SIG-M5 treated with dmso at 0.1 percent for 504 hours (cell line): ENCODE measurements at regions not wholly inside any gene's neighbourhood (a gene's known extent, or its start where the extent isn't known, plus 50 kb on each side); places are given as distances from the start of the nearest gene placed in this dataset.
A peak's percentile ranks its signal among the peaks of the same experiment; 100 is the strongest.
"Not testable (repeated sequence)": the region's sequence is repeated elsewhere in the genome, so short reads cannot be mapped to it uniquely, and the experiment has no call there.

Experiments
- DNase-seq: peaks from one replicate; lab custom pipeline; 2025; ENCODE audit not compliant: unreplicated experiment; lab: John Stamatoyannopoulos, UW

DNA sequence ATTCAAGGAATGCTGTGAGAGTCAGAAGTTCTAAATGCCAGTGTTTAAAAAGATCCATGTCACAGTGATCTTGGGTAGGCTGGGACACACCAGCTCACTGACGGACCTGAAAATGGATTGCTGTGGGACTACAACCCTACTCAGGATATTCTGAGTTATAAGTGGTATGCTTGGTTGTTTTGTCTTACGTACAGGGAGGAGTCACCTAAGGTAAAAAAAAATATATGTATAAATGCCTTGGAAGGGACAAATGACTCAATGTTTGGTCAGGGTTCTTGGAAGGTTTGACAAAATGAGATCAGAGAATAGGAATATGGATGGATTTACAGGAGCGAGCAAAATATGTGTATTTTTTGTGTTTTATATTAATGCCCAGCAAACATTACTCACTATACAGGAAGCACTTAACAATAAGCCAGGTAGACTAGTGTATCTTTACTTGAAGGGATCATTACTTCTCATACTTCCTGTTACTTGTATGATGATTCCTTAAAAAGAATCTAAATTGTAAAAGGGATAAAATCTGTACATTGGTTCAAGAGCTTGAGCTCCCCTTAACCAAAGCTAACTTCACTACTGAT is 767.3 kb downstream of the GBE1 start:
- no peak for DNase-seq

DNA sequence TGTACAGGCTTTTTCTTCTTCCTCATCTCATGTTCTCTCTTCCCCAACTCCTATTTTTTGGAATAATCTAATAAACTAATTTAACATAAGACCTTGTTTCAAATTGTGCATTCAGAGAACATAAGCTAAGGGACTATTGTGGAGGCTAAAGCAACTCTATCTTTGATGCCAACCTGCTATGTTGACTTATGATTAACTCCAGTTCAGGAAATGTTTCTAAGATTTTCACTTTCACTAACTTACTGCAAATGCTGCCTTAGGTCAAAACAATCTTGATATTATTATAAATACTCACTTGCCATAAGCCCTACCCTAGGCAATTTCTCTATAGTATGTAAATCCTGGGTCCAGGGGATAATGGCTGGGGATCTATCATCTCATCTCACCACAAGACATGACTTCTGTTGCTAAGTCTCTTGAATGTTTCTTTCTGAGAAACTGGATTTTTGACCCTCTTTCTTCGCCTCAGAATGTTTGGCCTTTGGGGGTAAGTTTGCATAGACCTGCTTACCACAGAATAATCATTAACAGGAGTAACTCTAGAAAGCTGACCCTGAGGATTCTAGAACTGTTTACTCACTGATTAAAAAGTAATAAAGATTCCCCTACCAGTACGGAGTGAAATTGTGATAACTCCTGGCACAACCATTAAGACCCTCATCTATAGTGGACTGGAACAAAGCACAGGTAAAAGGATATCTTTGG is 768.1 kb downstream of the GBE1 start:
- DNase-seq: no peak

DNA sequence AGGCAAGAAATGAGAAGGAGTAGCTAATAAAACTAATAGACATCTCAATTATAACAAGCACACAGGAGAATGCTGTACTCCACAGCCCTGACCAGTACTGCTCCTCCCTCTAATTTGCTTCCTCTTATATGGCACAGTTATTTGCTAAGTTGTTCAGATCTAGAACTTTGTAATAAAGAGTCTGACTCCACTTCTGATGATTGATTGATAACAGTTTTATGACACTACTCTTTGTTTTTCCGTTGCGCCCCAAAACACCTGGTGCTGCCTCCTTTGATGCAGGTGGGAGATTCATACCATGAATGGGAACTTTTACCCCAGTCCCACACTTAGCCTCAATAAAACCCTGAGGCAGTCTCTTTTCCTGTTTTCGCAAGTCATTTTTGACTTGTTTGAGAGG is 777.7 kb downstream of the GBE1 start:
- DNase-seq: no peak

DNA sequence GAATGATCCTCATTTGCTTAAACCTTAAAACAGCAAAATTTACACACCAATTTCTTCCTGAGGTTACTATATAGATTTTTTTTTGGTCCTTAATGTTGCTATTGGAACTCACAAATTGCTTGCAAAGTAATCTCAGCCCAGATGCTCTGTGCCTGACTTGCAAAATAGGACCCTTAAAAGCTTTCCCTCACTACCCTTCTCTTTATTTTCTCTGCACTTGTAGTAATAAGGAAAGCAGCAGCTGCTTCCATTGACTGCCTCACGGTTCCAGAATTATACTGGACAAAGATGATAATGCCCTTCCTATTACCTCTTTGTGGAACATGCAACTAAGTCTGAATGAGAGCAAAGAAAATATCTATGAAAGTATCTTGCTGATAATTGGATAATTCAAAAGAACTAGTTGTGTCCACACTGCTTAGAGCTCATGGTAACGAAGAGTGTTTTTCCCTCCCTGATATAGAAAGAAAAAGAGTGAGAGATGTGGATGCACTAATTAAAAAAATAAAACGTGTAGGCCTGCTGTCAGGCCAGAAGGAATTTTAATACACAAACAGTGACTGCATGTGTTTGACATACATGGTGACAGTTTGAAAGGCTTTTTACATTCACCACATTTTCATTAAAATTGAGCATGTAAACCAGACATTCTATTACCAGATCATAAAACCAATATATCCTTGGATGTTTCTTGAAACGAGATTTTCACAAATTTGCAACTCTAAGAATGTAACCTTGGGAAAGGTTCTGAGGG is 783.1 kb downstream of the GBE1 start:
- no peak for DNase-seq

DNA sequence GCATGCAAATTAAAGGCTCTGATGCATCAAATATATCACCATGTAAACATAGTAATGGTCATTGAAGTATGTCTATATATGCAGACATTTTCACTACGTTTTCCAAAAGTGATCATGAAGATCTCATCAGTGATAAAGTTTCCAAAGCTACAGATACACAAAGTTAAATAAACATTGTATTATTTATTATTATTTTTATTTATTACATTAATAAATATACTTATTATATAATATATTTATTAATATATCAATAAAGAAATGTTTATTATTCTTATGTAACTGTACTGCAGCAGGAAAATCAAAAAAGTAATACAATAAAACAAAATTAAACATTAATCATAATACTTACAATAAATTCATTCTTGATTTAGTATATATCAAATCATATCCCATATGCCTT is 791.2 kb downstream of the GBE1 start:
- DNase-seq: no peak

DNA sequence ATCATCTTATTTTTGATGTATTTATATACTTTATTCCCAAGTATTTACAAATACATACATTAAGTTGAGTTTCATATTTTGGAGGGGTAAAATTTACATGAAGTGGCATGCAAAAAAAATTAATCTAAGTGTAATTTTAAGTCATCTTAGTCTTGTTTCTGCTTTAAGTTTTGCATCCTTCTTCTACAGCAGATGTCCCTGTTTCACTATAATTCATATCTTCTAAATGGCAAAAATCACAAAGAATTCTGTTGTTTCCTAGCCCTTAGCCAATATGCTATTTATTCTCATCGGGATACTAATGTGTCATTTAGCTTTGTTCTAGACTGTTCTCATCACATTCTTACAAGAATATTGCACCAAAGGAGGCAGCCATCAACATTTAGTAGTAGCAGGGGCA is 831.9 kb downstream of the GBE1 start:
- DNase-seq: no peak

DNA sequence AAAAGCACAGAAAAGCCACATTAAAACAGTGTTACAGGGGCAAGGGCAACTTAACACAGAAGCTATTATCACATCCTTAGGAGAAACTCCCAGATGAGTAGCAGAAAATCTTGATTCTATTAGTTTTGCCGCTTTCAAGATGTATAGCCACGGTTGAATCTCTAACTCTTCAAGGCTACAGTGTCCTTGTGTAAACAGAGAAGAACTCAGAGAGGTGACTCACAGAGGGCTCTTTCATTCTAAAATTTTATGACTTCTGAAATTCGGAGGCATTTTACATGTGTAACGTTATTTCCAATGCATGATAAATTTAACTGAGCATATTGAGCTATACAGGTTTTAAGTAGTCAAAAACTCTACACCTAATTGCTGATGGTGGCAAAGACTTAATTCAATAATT is 846.6 kb downstream of the GBE1 start:
- DNase-seq: no peak

DNA sequence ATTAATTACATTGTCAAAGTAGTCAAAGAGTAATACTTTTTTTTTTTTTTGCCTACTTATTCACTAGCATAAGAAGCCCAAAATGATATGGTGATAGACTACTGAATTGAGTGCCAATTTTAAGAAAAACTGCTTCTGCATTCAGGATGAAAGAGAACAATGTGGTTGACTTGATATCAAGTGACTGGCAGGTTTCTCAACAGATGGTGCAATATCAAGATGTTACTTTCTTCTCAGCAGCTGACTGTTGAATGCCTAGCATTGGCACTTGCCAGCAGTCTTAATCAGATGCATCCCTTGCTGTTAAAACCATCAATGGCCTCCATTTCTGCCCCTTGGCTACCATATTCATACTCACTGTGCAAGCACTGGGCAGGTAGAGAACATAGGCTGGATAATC is 863.2 kb downstream of the GBE1 start:
- no peak for DNase-seq

DNA sequence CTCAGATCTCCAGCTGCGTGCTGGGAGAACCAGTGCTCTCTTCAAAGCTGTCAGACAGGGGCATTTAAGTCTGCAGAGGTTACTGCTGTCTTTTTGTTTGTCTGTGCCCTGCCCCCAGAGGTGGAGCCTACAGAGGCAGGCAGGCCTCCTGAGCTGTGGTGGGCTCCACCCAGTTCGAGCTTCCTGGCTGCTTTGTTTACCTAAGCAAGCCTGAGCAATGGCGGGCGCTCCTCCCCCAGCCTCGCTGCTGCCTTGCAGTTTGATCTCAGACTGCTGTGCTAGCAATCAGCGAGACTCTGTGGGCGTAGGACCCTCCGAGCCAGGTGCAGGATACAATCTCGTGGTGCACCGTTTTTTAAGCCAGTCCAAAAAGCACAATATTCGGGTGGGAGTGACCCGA is 864.4 kb downstream of the GBE1 start:
- not testable (repeated sequence) for DNase-seq

DNA sequence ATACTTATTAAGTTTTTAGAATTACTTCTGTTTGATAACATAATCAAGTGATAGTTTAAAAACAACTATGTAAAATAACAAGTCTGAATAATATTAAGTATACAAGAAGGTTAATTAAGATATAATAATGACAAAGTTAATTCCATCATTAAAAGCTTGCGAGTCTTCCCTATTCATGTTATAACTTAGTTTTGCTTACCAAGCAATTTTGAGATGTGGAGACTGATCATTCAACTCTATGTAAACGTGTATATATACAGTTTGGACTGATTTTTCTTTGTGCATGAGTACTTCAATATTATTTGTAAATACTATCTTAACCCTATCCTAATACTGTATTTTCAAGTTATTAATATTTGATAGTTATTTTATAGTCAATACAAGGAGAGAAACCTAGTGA is 870.9 kb downstream of the GBE1 start:
- DNase-seq: no peak

DNA sequence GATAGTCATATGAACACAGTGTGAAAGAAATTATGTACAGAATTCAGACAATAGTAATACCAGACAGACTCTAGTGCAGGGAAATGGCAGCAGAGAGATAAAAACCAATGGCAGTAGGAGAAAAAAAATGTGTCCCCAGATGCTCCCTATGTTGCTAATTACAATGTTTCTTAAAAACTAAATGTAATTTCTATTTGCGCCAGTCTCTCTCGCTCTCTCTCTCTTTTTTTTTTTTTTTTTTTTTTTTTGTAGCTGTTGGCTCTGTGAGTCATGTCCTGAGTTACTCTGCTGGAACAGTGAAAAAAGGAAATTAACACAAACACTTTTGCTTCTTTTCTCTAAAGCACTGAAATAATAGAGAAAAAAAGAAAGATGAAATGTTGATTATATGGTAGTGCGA is 871.9 kb downstream of the GBE1 start:
- DNase-seq: no peak

DNA sequence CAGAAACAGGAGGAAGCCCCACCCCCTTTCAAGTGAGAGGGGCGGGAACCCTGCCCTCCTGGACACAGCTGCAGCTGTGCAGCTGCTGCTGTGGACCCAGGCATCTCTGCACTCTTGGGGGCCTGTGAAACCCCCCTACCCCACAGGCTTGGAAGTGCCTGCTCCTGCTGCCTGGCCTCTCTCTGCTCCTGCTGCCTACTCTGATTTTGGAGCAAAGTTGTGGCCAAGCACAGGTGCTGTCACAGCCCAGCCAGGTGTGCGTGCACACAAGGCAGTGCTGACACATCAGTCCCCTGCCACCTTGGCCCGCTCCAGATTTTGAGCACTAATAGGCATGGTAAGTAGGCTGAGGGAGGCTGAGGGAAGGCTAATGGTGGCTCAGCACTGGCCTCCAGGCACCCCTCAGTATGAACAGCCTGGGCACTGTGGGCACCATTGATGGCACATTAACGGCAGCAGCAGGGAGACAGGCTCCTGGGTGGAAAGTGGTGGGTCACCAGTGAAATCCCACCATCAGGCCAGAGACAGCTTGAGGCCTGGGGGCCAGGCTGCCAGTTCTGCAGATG is 890.9 kb downstream of the GBE1 start:
- no peak for DNase-seq

DNA sequence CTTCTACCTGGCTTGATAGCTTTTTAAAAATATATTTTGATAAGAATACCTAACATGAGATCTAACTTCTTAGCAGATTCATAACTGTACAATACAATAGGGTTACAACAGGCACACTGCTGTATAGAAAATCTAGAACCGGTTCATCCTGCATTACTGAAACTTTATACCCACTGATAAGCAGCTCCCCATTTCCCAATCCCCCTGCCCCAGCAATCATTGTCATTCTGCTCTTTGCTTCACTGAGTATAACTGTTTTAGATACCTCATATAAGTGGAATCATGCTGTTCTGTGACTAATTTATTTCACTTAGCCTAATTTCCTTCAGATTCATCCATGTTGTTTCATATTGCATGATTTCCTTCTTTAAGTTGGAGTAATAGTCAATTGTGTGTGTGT is 906.0 kb downstream of the GBE1 start:
- no peak for DNase-seq

DNA sequence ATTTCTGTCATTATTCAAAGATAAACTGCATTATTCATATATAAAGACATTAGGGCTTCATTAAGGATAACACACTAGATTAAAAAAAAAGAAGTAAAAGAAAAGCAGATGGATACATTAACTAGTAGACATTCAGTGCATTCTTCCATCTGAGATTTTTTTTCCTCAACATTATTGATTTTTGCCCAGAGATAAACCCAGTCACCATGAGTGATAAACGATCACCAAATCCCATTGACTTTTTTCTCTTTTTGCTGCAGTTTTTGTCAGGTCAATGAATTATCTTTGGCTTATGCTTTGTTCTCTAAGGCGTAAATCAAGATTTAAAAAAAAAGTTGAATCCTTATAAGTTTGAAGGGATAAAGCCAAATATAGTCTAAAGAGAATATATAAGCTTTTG is 925.0 kb downstream of the GBE1 start:
- no peak for DNase-seq

DNA sequence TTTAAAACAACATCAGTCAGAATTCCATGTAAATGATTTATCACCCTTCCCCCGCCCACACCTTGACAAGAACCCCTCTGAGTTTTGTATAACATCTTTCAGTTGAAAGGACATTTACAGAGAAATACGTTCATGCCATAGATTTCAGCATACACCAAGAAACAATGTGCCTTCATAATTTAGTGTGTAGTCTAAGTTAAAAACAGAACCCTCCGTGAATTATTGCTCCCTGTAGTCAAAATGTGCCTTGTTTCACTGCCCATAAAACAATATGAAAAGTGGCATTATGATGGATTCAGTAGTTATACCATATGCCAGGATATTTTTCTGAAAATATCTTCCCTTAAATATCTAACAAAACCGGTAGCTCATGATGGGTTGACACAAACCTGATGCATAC is 953.9 kb downstream of the GBE1 start:
- no peak for DNase-seq

DNA sequence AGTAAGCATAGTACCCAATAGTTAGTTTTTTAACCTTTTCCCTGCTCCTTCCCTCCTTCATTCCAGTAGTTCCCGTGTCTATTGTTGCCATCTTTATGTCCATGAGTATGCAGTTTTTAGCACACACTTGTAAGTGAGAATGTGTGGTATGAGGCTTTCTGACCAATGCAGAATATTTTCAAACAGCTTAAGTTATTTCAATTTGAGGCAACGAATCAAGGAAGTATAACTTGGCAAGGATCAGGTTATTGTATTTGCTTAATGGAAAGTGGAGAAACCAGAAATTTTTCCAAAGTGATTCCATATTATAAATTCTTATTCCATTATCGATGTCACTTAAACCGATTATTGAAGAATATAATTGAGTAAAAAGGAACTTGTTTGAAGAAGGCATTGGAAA is 954.8 kb downstream of the GBE1 start:
- no peak for DNase-seq

DNA sequence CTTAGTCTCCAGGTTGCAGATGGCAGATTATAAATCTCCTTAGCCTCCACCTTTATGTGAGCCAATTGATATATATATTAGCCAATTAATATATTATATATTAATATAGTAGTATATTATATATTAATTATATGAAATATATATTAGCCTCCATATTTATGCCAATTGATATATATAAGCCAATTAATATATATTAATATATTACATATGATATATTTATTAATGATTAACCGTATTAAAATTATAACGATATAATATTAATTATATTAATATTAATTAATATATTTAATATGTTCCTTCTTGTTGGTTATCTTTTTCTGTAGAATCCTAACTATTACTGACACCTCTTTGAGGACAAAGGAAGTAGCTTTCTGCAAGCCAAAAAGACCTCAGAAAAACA is 972.5 kb downstream of the GBE1 start:
- DNase-seq: no peak

DNA sequence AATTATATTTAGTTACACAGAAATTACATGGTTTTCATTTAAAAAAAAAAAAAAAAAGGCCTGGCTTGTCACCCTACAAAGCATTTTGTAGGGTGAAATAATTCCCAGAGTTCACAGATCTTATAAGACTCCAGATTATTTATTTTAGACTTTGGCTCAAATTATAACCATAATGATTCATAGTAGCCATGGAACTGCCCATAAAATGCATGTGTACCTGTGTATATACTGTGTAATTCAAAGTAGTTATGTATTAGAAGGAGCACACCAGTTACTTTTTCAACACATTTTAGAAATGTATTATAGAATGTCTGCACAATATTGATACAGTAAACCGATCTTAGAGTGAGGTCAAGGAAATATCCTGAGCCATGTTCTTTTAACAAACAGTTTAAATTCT is 975.6 kb downstream of the GBE1 start:
- DNase-seq: no peak

DNA sequence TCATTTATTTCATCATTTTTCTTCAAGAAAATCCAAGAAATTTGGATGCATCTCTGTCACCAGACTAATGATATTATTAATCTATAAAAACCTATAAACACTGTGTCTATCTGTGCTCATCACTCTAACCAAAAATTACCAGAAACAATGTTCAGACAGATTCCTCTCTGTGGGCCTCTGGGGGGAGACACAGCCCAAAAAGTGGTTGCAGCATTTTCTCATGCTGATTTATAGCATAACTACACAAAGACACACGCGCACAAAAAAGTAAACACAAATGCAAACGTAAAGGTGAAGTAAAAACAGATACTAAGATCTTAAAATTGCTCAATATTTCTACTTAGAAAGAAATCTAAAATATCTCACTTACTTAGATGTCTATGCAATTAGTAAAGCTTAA is 976.0 kb downstream of the GBE1 start:
- peak; percentile 10 for DNase-seq

DNA sequence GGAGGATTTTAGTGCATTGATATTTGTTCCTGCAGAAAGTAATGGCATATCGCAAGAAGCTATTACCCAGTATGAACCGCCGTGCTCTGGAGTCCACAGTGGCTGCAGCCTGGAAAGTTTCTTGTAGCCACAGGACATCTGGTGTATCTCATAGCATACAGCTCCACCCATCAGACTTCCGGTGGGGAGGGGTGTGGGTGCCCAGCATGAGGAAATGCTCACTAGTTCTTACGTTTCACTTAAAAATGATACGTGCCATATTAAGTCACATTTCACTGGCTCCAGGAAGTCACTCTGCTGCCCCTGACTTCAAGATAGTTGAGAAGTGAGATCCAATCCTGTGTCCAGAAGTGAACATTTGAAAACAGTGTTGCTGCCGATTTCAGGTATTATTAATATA is 990.4 kb downstream of the GBE1 start:
- no peak for DNase-seq

DNA sequence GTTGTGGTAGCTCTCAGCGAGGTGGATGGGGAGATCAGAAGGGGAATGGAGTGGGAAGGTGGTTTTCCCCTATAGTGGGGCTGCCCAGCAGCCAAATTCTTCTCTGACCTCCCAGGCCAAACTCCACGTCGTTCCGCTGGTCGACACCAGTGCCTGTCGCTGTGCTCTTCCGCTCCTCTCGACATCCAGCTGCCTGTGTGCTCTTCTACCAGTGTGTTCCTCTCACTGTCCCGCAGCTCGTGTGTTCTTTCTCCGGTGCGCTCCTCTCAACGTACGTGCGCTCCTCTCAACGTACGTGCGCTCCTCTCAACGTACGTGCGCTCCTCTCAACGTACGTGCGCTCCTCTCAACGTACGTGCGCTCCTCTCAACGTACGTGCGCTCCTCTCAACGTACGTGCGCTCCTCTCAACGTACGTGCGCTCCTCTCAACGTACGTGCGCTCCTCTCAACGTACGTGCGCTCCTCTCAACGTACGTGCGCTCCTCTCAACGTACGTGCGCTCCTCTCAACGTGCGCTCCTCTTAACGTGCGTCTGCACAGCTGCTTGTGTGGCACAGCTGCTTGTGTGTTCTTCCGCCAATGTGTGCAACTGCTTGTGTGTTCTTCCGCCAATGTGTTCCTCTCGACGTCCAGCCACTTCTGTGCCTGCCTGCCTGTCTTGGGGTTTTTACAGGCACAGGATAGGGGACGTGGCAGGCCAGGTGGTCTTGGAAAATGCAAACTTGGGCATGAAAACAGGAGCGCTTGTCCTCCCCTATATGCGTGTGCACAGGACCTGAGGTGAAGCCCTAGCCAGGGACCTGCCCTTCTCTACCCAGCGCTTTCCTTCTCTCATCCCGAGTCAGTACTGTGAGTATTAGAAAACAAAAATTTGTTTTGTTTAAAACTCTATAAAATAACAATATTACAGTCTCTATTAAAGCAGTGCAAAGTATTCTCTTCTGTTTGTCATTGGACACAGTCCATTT is 991.1 kb downstream of the GBE1 start:
- no peak for DNase-seq
